ENCODE measurements at regions not wholly inside any gene's neighbourhood (a gene's known extent, or its start where the extent isn't known, plus 50 kb on each side); places are given as distances from the start of the nearest gene placed in this dataset.
"Not testable (repeated sequence)": the region's sequence is repeated elsewhere in the genome, so short reads cannot be mapped to it uniquely, and the experiment has no call there.

DNA sequence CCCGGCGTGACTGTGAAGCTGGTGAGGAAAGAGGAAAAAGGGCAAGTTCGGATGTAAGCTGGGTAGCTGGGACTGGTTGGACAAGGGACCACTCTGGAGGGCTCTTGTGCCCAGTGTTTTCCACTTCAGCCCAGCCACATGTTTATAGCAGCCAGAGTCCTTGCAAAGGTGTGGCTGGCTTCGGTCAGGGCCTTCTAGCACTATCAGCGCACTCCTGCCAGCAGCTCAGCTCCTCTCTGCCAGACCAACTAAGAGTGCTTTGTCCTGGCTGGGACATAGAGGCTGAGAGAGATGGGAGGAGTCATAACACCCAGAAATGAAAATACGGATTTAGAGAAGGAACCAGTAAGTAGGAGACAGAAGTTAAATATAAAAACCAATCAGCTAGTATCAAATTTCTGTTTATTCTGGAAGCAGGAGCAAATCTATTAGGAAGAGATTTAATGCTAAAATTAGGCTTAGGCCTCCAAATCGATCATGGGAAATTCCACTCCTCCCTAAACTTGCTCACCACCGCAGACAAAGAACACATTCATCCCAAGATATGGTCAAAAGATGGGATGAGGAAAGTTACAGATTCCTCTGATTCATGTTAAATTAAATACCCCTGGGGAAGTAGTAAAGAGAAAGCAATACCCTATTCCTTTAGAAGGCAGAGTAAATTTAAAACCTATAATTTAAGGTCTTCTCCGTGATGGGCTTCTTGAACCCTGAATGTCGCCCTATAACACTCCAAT lies 135.0 kb downstream of the RALA start:
- H3K27ac ChIP-seq (replicated peaks) = no peak overlapping the region
- DNase-seq (ENCODE audit: low read depth in 1 of 2, low spot score in 1 of 2) = no peak
- no peaks in the 10 kb centered on the region for H3K27me3 ChIP-seq (ENCODE audit: insufficient read depth, poor library complexity, severe bottlenecking)
- no peak overlapping the region for H3K4me3 ChIP-seq (replicated peaks; ENCODE audit: insufficient read depth, low read length)
- TF ChIP-seq, protein P1, sequence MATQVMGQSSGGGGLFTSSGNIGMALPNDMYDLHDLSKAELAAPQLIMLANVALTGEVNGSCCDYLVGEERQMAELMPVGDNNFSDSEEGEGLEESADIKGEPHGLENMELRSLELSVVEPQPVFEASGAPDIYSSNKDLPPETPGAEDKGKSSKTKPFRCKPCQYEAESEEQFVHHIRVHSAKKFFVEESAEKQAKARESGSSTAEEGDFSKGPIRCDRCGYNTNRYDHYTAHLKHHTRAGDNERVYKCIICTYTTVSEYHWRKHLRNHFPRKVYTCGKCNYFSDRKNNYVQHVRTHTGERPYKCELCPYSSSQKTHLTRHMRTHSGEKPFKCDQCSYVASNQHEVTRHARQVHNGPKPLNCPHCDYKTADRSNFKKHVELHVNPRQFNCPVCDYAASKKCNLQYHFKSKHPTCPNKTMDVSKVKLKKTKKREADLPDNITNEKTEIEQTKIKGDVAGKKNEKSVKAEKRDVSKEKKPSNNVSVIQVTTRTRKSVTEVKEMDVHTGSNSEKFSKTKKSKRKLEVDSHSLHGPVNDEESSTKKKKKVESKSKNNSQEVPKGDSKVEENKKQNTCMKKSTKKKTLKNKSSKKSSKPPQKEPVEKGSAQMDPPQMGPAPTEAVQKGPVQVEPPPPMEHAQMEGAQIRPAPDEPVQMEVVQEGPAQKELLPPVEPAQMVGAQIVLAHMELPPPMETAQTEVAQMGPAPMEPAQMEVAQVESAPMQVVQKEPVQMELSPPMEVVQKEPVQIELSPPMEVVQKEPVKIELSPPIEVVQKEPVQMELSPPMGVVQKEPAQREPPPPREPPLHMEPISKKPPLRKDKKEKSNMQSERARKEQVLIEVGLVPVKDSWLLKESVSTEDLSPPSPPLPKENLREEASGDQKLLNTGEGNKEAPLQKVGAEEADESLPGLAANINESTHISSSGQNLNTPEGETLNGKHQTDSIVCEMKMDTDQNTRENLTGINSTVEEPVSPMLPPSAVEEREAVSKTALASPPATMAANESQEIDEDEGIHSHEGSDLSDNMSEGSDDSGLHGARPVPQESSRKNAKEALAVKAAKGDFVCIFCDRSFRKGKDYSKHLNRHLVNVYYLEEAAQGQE (IDR thresholded peaks at IDR 0.05; ENCODE audit: insufficient replicate concordance, low read depth) = no peak
- TF ChIP-seq, protein P2, sequence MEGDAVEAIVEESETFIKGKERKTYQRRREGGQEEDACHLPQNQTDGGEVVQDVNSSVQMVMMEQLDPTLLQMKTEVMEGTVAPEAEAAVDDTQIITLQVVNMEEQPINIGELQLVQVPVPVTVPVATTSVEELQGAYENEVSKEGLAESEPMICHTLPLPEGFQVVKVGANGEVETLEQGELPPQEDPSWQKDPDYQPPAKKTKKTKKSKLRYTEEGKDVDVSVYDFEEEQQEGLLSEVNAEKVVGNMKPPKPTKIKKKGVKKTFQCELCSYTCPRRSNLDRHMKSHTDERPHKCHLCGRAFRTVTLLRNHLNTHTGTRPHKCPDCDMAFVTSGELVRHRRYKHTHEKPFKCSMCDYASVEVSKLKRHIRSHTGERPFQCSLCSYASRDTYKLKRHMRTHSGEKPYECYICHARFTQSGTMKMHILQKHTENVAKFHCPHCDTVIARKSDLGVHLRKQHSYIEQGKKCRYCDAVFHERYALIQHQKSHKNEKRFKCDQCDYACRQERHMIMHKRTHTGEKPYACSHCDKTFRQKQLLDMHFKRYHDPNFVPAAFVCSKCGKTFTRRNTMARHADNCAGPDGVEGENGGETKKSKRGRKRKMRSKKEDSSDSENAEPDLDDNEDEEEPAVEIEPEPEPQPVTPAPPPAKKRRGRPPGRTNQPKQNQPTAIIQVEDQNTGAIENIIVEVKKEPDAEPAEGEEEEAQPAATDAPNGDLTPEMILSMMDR (IDR thresholded peaks at IDR 0.05; ENCODE audit: insufficient read depth, low read length) = no peak
- TF ChIP-seq POLR2AphosphoS5 (IDR thresholded peaks at IDR 0.05; ENCODE audit: low read depth) (no peak), GABPA (IDR thresholded peaks at IDR 0.05; ENCODE audit: low read depth) (no peak), SPI1 (IDR thresholded peaks at IDR 0.05; ENCODE audit: borderline replicate concordance, low read depth) (no peak)

DNA sequence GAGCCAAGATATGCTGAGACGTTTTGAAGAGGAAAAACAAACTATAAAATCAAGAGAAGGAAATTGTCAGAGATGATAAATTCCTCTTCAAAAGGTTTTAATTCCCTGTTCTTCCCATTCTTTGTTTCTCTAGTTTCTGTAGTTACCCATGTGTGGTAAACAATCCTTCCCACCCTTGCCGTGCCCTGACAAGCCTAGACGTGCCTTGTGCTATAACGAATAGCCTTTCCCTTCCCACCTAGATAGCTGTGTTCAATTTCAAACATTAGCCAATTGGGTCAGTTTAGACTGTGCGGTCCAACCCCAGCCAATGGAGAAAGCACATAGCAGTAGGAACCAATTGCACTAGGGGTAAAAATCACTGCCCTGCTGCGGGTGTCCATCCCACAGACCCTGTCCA lies 138.1 kb downstream of the RALA start:
- H3K27ac ChIP-seq (replicated peaks) = no peak overlapping the region
- no peak overlapping the region for H3K4me3 ChIP-seq (replicated peaks; ENCODE audit: insufficient read depth, low read length)
- no peaks in the 10 kb centered on the region for H3K27me3 ChIP-seq (ENCODE audit: insufficient read depth, poor library complexity, severe bottlenecking)
- TF ChIP-seq, protein P1 (IDR thresholded peaks at IDR 0.05; ENCODE audit: insufficient replicate concordance, low read depth) = no peak
- TF ChIP-seq GABPA (IDR thresholded peaks at IDR 0.05; ENCODE audit: low read depth) (no peak), SPI1 (IDR thresholded peaks at IDR 0.05; ENCODE audit: borderline replicate concordance, low read depth) (no peak), POLR2AphosphoS5 (IDR thresholded peaks at IDR 0.05; ENCODE audit: low read depth) (no peak)
- TF ChIP-seq, protein P2 (IDR thresholded peaks at IDR 0.05; ENCODE audit: insufficient read depth, low read length) = no peak
- no peak for DNase-seq (ENCODE audit: low read depth in 1 of 2, low spot score in 1 of 2)

DNA sequence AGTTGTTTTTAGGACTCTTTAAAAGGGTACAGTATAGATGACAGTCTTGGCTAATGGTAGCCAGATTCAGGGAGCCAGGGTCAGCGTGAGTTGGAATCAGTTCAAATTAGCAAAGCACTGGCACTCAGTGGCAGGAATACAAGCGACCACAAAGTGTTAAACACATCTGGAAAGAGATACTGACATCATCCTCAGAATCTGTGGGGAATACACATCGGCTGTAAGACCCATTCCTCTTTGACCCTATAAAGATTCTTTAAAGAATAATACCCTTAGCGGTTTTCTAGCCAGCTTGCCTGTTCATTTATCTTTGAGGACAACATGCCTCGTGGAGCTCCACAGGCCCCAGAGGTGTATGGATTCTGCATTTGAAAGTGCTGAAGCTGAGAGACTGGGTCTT lies 139.1 kb downstream of the RALA start:
- H3K27ac ChIP-seq (replicated peaks); H3K4me3 ChIP-seq (replicated peaks; ENCODE audit: insufficient read depth, low read length); H3K27me3 ChIP-seq (ENCODE audit: insufficient read depth, poor library complexity, severe bottlenecking); DNase-seq (ENCODE audit: low read depth in 1 of 2, low spot score in 1 of 2): not testable (repeated sequence)

DNA sequence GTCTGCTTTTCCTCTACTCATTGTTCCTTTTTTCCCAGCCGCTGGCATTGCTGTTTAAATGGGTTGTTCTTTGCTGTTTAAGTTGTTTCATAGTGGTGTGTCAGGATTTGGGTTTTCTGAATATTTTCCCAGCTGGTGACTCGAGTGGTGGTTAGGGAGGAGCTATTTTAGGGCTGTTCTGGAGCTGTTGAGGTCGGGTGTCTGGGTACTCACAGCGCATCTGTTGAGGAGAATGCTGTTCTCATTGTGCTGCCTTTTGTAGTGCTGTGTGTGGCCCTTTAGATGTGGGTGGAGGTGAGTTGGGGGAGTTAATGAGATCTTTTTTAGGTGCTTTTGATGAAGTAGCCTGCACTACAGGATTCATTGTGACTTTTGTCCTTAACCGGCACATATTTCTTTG lies 139.5 kb downstream of the RALA start:
- H3K4me3 ChIP-seq (replicated peaks; ENCODE audit: insufficient read depth, low read length); H3K27me3 ChIP-seq (ENCODE audit: insufficient read depth, poor library complexity, severe bottlenecking); H3K27ac ChIP-seq (replicated peaks); DNase-seq (ENCODE audit: low read depth in 1 of 2, low spot score in 1 of 2): not testable (repeated sequence)

DNA sequence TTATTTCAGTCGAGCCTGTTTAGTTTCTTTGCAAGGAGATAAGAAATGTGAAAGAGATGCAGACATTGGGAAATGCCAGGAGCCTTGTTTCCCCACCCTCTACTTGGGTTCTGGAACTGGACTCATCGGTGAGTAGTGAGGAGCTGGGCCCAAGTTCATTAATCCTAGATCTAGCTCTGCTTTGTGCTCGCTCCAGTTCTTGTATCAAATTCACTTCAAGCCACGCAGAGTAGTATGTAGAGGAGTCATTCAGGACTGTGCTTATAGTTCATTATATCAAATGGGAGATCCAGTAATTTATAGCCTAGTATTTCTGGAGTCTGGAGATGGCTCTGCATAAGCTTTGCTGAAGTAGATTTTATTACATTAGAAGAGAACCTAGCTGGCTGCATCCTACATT lies 142.5 kb downstream of the RALA start:
- not testable (repeated sequence) for H3K4me3 ChIP-seq (replicated peaks; ENCODE audit: insufficient read depth, low read length); DNase-seq (ENCODE audit: low read depth in 1 of 2, low spot score in 1 of 2); H3K27ac ChIP-seq (replicated peaks); H3K27me3 ChIP-seq (ENCODE audit: insufficient read depth, poor library complexity, severe bottlenecking)

DNA sequence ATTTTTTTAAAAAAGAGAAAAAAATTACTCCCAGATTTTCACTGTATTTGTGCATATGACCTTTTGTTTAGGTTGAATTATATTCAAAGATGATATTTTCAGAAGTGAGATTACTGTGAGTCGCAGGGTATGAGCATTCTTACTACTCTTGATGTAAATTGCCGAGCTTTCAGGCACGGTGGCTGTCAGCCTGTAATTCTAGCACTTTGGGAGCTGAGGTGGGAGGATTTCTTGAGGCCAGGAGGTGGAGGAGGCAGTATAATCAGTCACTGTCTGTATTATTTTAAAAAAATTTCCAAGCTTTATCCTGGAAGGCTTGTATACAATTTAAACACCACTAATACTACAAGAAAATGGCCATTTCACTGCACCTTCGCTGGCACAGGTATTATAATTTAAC lies 145.1 kb downstream of the RALA start:
- not testable (repeated sequence) for H3K4me3 ChIP-seq (replicated peaks; ENCODE audit: insufficient read depth, low read length); H3K27ac ChIP-seq (replicated peaks); H3K27me3 ChIP-seq (ENCODE audit: insufficient read depth, poor library complexity, severe bottlenecking); DNase-seq (ENCODE audit: low read depth in 1 of 2, low spot score in 1 of 2)

Measured in HL-60 (cell line).